ENCODE measurements at regions not wholly inside any gene's neighbourhood (a gene's known extent, or its start where the extent isn't known, plus 50 kb on each side); places are given as distances from the start of the nearest gene placed in this dataset.

DNA sequence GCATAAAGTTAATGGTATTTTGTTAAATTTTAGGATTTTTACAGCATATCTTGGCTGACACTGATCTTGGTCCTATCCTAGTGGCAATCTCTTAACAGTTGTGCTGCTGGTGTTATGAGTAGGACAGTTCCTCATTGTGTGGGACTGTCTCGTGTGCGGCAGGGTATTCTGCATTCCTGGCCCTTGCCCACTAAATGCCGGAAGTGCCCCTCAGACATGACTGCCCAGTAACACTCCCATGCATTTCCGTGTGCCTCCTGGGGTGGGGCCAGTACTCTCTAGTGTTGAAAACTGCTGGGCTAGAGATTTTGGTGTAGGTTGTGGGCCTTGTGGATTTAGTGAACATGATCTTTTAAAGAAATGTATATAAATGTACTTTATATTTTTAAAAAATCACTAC lies 227.1 kb upstream of the DMRT1 start:
- TF ChIP-seq, protein P1, sequence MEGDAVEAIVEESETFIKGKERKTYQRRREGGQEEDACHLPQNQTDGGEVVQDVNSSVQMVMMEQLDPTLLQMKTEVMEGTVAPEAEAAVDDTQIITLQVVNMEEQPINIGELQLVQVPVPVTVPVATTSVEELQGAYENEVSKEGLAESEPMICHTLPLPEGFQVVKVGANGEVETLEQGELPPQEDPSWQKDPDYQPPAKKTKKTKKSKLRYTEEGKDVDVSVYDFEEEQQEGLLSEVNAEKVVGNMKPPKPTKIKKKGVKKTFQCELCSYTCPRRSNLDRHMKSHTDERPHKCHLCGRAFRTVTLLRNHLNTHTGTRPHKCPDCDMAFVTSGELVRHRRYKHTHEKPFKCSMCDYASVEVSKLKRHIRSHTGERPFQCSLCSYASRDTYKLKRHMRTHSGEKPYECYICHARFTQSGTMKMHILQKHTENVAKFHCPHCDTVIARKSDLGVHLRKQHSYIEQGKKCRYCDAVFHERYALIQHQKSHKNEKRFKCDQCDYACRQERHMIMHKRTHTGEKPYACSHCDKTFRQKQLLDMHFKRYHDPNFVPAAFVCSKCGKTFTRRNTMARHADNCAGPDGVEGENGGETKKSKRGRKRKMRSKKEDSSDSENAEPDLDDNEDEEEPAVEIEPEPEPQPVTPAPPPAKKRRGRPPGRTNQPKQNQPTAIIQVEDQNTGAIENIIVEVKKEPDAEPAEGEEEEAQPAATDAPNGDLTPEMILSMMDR (IDR thresholded peaks at IDR 0.05): no peak
- TF ChIP-seq POLR2A (IDR thresholded peaks at IDR 0.05) (no peak), POLR2AphosphoS5 (IDR thresholded peaks at IDR 0.05) (no peak)

Measured in prostate gland (tissue), 2 donors.